Neural progenitor cell (in vitro differentiated cells): ENCODE measurements at regions not wholly inside any gene's neighbourhood (a gene's known extent, or its start where the extent isn't known, plus 50 kb on each side); places are given as distances from the start of the nearest gene placed in this dataset.

ENCODE experiments used
- DNase-seq: peaks from one replicate; pipeline ENCODE4 v3.0.0-alpha.2; 2016; ENCODE audit warnings: low spot score
- H2AFZ ChIP-seq: fragments of 200-600 bp; sonication (generic); replicated peaks from 2 replicates; pipeline ENCODE4 v1.6.1; 2016; ENCODE audit warnings: antibody characterized with exemption
- H3F3A ChIP-seq: fragments of 200-600 bp; sonication (generic); 2 replicates; pipeline ENCODE4 v1.6.1; 2016; ENCODE audit warnings: antibody characterized with exemption, low read depth
- H3K27ac ChIP-seq: fragments of 200-600 bp; sonication (generic); 2 replicates; pipeline ENCODE4 v1.5.1; 2016; ENCODE audit warnings: mild to moderate bottlenecking
- H3K27me3 ChIP-seq: fragments of 200-600 bp; sonication (generic); 2 replicates; pipeline ENCODE4 v1.6.1; 2016; ENCODE audit warnings: mild to moderate bottlenecking, moderate library complexity
- H3K36me3 ChIP-seq: fragments of 200-600 bp; sonication (generic); 2 replicates; pipeline ENCODE4 v1.5.1; 2016
- H3K4me1 ChIP-seq: fragments of 200-600 bp; sonication (generic); 2 replicates; pipeline ENCODE4 v1.6.1; 2016; ENCODE audit warnings: mixed run types
- H3K4me2 ChIP-seq: fragments of 200-600 bp; sonication (generic); 2 replicates; pipeline ENCODE4 v1.6.1; 2016
- H3K4me3 ChIP-seq: fragments of 200-600 bp; sonication (generic); 2 replicates; pipeline ENCODE4 v1.5.1; 2016
- H3K79me2 ChIP-seq: fragments of 200-600 bp; sonication (generic); 2 replicates; pipeline ENCODE4 v1.6.1; 2016; ENCODE audit warnings: low read depth
- H3K9ac ChIP-seq: fragments of 200-600 bp; sonication (generic); 2 replicates; pipeline ENCODE4 v1.6.1; 2016
- H3K9me3 ChIP-seq: fragments of 200-600 bp; sonication (generic); 2 replicates; pipeline ENCODE4 v1.5.1; 2016; ENCODE audit warnings: low read depth
- H4K20me1 ChIP-seq: fragments of 200-600 bp; sonication (generic); 2 replicates; pipeline ENCODE4 v1.6.1; 2016; ENCODE audit warnings: low read depth
- H3K27ac Mint-ChIP-seq: 3 replicates; pipeline ENCODE4 v1.8.0; 2021; ENCODE audit warnings: mixed read lengths
- H3K27me3 Mint-ChIP-seq: 2 replicates; pipeline ENCODE4 v1.8.0; 2022; ENCODE audit warnings: low read depth, mild to moderate bottlenecking, inconsistent platforms, moderate library complexity, mixed read lengths; ENCODE audit not compliant: insufficient read depth
- H3K36me3 Mint-ChIP-seq: 3 replicates; pipeline ENCODE4 v1.8.0; 2021; ENCODE audit warnings: mixed read lengths
- H3K4me1 Mint-ChIP-seq: 3 replicates; pipeline ENCODE4 v1.8.0; 2021; ENCODE audit warnings: mixed read lengths
- H3K4me3 Mint-ChIP-seq: 3 replicates; pipeline ENCODE4 v1.8.0; 2021; ENCODE audit warnings: mild to moderate bottlenecking, moderate library complexity, mixed read lengths
- H3K9me3 Mint-ChIP-seq: 3 replicates; pipeline ENCODE4 v1.8.0; 2020; ENCODE audit warnings: mixed read lengths
- CTCF ChIP-seq: fragments of 200-600 bp; sonication (generic); IDR thresholded peaks from 2 replicates; pipeline ENCODE4 v1.5.1; 2017; ENCODE audit warnings: antibody characterized with exemption, mild to moderate bottlenecking
- EZH2 ChIP-seq: fragments of 200-600 bp; sonication (generic); IDR thresholded peaks from 2 replicates; pipeline ENCODE4 v1.6.1; 2017; ENCODE audit warnings: antibody characterized with exemption, mild to moderate bottlenecking, moderate library complexity
- EZH2phosphoT487 ChIP-seq: fragments of 200-600 bp; sonication (generic); IDR thresholded peaks from 2 replicates; pipeline ENCODE4 v1.6.1; 2017; ENCODE audit warnings: antibody characterized with exemption

- Histone ChIP-seq H3K27ac (no peak overlapping the region), H3K4me1 (no peaks in the 10 kb centered on the region), H3K79me2 (no peaks in the 10 kb centered on the region), H3K9ac (no peak overlapping the region), H2AFZ (no peak overlapping the region), H3K4me2 (no peak overlapping the region), H3F3A (no peaks in the 10 kb centered on the region), H3K4me3 (no peak overlapping the region), H3K9me3 (no peaks in the 10 kb centered on the region), H3K27me3 (no peaks in the 10 kb centered on the region), H4K20me1 (no peaks in the 10 kb centered on the region), H3K36me3 (no peaks in the 10 kb centered on the region)
- no peak overlapping the region for H3K4me3 Mint-ChIP-seq
- no peak overlapping the region for H3K27ac Mint-ChIP-seq
- H3K27me3 Mint-ChIP-seq = no peaks in the 10 kb centered on the region
- no peak for DNase-seq
- H3K9me3 Mint-ChIP-seq = peaks cover 3% of the 10 kb centered on the region
- TF ChIP-seq EZH2phosphoT487 (no peak), CTCF (peak; percentile 45), EZH2 (no peak)
- no peaks in the 10 kb centered on the region for H3K4me1 Mint-ChIP-seq
- no peaks in the 10 kb centered on the region for H3K36me3 Mint-ChIP-seq
Measured at GRCh38 chrX:4277122-4277521, 563.7 kb upstream of the PRKX start.

GRCh38 chrX:4268676-4269075, 555.2 kb upstream of the PRKX start:
- Mint-ChIP-seq H3K9me3 (no peaks in the 10 kb centered on the region), H3K4me1 (peaks cover 9% of the 10 kb centered on the region), H3K27me3 (no peaks in the 10 kb centered on the region), H3K27ac (no peak overlapping the region), H3K36me3 (no peaks in the 10 kb centered on the region), H3K4me3 (no peak overlapping the region)
- Histone ChIP-seq H3K27ac (no peak overlapping the region), H3K9ac (no peak overlapping the region), H3F3A (no peaks in the 10 kb centered on the region), H3K9me3 (no peaks in the 10 kb centered on the region), H3K4me2 (no peak overlapping the region), H2AFZ (no peak overlapping the region), H3K4me3 (no peak overlapping the region), H3K27me3 (no peaks in the 10 kb centered on the region), H3K4me1 (no peaks in the 10 kb centered on the region), H4K20me1 (no peaks in the 10 kb centered on the region), H3K36me3 (no peaks in the 10 kb centered on the region), H3K79me2 (no peaks in the 10 kb centered on the region)
- no peak for DNase-seq
- TF ChIP-seq EZH2phosphoT487 (no peak), CTCF (peak; percentile 31)

- Histone ChIP-seq H3K4me2 (no peak overlapping the region), H3K27me3 (no peaks in the 10 kb centered on the region), H3K36me3 (no peaks in the 10 kb centered on the region), H3K4me3 (no peak overlapping the region), H3F3A (no peaks in the 10 kb centered on the region), H4K20me1 (no peaks in the 10 kb centered on the region), H2AFZ (no peak overlapping the region), H3K9me3 (no peaks in the 10 kb centered on the region), H3K27ac (no peak overlapping the region), H3K4me1 (no peaks in the 10 kb centered on the region), H3K9ac (no peak overlapping the region), H3K79me2 (no peaks in the 10 kb centered on the region)
- Mint-ChIP-seq H3K9me3 (no peaks in the 10 kb centered on the region), H3K27ac (no peak overlapping the region), H3K27me3 (peaks cover 3% of the 10 kb centered on the region), H3K4me1 (peaks cover 18% of the 10 kb centered on the region), H3K4me3 (no peak overlapping the region), H3K36me3 (no peaks in the 10 kb centered on the region)
- TF ChIP-seq EZH2phosphoT487 (no peak), EZH2 (no peak), CTCF (no peak)
- no peak for DNase-seq
Measured at GRCh38 chrX:4265036-4265435, 551.6 kb upstream of the PRKX start.
